ENCODE measurements at regions not wholly inside any gene's neighbourhood (a gene's known extent, or its start where the extent isn't known, plus 50 kb on each side); places are given as distances from the start of the nearest gene placed in this dataset.

DNA sequence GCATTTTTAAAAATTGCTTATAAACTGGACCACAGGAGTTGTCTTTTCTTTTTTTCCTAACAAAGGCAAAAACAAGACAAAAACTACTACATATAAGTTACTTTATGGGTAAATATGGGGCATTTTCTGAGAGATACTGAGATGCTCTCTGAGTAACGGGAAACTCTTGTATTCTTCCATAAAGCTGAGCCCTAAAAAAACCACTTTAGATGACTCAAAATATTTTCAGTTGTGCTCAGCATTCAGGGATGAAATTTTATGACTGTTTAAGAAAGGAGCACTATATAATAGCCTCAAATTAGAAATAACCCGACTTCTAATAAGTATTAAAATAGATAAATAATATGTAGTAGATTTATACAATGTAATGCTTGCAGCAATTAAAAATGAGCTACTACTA lies 644.5 kb downstream of the KCTD16 start:
- H3K9me3 ChIP-seq (ENCODE audit: control insufficient read depth, insufficient read depth, low read length), result no peaks in the 10 kb centered on the region
- H3K4me1 ChIP-seq (ENCODE audit: control insufficient read depth, insufficient read depth, low read length), result no peaks in the 10 kb centered on the region
- no peak overlapping the region for H3K9ac ChIP-seq (ENCODE audit: low read depth, low read length)
- no peaks in the 10 kb centered on the region for H3K36me3 ChIP-seq (ENCODE audit: control insufficient read depth, insufficient read depth, low read length)
- H3K27me3 ChIP-seq (ENCODE audit: control insufficient read depth, insufficient read depth, low read length), result no peaks in the 10 kb centered on the region
- H3K4me3 ChIP-seq (ENCODE audit: low read depth, low read length), result no peak overlapping the region

DNA sequence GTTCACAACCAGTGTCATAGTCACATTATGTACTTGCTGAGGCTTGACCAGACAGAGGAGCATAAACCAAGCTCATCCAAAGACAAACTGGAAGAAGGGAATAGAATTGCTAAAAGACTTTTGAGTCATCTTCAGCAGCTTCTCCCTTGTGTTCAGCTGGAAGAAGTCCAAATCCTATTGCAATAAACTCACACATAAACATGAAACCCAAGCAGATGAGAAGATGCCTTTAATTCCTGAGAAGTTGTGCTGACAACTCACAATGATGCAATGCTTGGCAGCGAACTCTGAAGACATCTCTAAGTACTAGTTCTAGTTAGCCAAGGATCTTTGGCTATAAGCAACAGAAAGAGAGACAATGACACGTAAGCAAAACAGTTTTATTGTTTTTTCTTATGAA lies 642.1 kb downstream of the KCTD16 start:
- H3K36me3 ChIP-seq (ENCODE audit: control insufficient read depth, insufficient read depth, low read length), result no peaks in the 10 kb centered on the region
- H3K27me3 ChIP-seq (ENCODE audit: control insufficient read depth, insufficient read depth, low read length), result no peaks in the 10 kb centered on the region
- no peak overlapping the region for H3K9ac ChIP-seq (ENCODE audit: low read depth, low read length)
- H3K9me3 ChIP-seq (ENCODE audit: control insufficient read depth, insufficient read depth, low read length), result no peaks in the 10 kb centered on the region
- H3K4me3 ChIP-seq (ENCODE audit: low read depth, low read length), result no peak overlapping the region
- no peaks in the 10 kb centered on the region for H3K4me1 ChIP-seq (ENCODE audit: control insufficient read depth, insufficient read depth, low read length)

DNA sequence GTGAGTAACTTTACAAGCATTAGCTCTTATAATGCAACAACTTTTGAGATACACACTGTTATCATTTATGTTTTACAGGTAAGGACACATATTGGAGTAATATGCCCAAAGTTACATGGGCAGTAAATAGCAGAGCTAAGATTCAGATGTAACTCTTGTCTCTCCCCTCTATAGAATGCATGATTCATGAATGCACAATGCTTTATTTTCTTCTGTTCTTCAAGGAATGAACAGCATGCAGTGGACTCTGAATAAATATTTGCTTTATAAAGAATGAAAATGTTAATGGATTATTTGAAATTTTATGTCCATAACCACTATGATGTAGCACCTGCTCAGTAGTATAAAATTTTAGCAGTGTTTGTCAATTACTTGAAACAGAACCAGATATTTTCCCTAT lies 629.5 kb downstream of the KCTD16 start:
- Histone ChIP-seq H3K9me3 (ENCODE audit: control insufficient read depth, insufficient read depth, low read length) (no peaks in the 10 kb centered on the region), H3K4me3 (ENCODE audit: low read depth, low read length) (no peak overlapping the region)

DNA sequence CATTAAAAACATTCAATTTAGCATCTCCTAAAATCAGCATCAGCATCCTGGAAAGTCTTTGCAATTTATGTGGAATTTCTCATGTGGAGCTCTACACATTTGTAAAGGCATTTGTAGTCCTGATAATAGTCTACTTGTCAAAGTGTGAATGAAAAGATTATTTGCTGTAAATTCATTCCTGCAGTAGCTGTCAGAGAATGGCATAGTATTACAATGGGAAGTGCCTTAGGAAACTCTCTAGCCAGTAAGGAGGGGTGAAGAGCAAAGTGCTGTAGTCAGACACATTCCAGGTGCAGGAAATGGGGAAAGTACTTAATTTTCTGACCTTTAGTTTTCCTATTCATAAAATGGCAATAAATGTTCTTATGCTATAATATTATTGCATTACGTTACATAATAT lies 627.9 kb downstream of the KCTD16 start:
- no peak overlapping the region for H3K4me3 ChIP-seq (ENCODE audit: low read depth, low read length)
- H3K27me3 ChIP-seq (ENCODE audit: control insufficient read depth, insufficient read depth, low read length), result no peaks in the 10 kb centered on the region
- no peak overlapping the region for H3K9ac ChIP-seq (ENCODE audit: low read depth, low read length)
- H3K9me3 ChIP-seq (ENCODE audit: control insufficient read depth, insufficient read depth, low read length), result no peaks in the 10 kb centered on the region
- no peaks in the 10 kb centered on the region for H3K4me1 ChIP-seq (ENCODE audit: control insufficient read depth, insufficient read depth, low read length)
- H3K36me3 ChIP-seq (ENCODE audit: control insufficient read depth, insufficient read depth, low read length), result no peaks in the 10 kb centered on the region

More for the DNA sequence above, 629.5 kb downstream of the KCTD16 start:
- H3K9ac ChIP-seq (ENCODE audit: low read depth, low read length), result no peak overlapping the region
- no peaks in the 10 kb centered on the region for H3K27me3 ChIP-seq (ENCODE audit: control insufficient read depth, insufficient read depth, low read length)
- H3K4me1 ChIP-seq (ENCODE audit: control insufficient read depth, insufficient read depth, low read length), result no peaks in the 10 kb centered on the region
- H3K36me3 ChIP-seq (ENCODE audit: control insufficient read depth, insufficient read depth, low read length), result no peaks in the 10 kb centered on the region

DNA sequence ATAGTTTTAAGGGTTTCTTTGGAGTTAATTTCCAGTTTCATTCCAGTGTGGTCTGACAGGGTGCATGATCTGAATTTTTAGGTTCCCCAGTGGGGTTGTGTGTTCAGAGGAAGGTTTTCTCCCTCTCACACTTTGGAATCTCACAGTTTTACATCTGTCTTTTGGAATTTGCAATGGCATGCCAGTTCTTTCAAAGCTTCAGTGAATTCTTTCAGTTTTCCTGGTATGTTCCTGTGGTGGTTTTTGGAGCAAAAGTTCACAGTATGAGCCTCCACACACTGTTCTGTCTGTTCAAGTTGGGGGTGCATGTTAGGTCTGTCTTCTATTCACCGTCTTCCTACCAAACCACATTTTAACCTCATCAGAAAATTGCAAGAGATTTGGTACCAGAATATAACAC lies 624.2 kb downstream of the KCTD16 start:
- Histone ChIP-seq H3K27me3 (ENCODE audit: control insufficient read depth, insufficient read depth, low read length) (no peaks in the 10 kb centered on the region), H3K9me3 (ENCODE audit: control insufficient read depth, insufficient read depth, low read length) (no peaks in the 10 kb centered on the region), H3K9ac (ENCODE audit: low read depth, low read length) (no peak overlapping the region), H3K4me1 (ENCODE audit: control insufficient read depth, insufficient read depth, low read length) (no peaks in the 10 kb centered on the region), H3K36me3 (ENCODE audit: control insufficient read depth, insufficient read depth, low read length) (no peaks in the 10 kb centered on the region), H3K4me3 (ENCODE audit: low read depth, low read length) (no peak overlapping the region)

DNA sequence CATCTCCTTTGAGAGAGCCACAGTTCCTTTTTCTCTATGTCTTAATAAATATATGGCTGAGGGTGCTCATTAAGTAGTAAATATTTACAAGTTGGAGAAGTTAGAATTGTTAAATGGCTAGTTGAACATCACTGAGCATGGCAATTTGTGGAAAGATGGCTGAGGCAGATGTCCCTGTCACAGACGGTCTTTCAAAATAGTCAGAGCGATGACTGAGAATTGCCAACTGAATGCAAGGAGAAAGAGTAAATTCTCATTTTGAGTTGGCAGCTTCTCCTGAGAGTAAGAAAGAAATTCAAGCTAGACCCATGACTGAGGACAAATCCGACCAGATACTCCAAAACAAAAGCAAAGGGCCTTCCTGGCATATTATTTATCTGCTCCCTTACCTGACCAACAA lies 617.9 kb downstream of the KCTD16 start:
- H3K36me3 ChIP-seq (ENCODE audit: control insufficient read depth, insufficient read depth, low read length), result no peaks in the 10 kb centered on the region
- H3K9me3 ChIP-seq (ENCODE audit: control insufficient read depth, insufficient read depth, low read length), result no peaks in the 10 kb centered on the region
- H3K4me1 ChIP-seq (ENCODE audit: control insufficient read depth, insufficient read depth, low read length), result no peaks in the 10 kb centered on the region
- H3K4me3 ChIP-seq (ENCODE audit: low read depth, low read length), result no peak overlapping the region
- H3K27me3 ChIP-seq (ENCODE audit: control insufficient read depth, insufficient read depth, low read length), result no peaks in the 10 kb centered on the region
- no peak overlapping the region for H3K9ac ChIP-seq (ENCODE audit: low read depth, low read length)

DNA sequence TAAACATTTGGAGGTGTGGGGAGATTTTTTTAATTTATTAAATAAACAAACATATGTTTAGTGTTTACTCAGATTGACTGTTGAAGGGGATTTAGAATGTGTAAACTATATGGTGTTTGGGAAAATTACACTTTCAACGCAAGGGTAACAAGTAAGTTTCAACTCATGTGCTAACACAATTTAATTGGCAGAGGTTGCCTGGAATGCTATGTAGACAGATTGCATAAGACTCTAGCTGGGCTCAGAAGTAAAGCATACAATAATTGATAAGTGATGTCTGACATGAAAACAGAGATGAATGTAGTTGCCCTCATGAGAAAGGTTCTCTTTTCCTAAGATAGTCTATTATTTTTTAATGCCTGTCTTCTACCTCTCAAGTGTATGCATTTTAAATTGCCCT lies 617.4 kb downstream of the KCTD16 start:
- no peaks in the 10 kb centered on the region for H3K36me3 ChIP-seq (ENCODE audit: control insufficient read depth, insufficient read depth, low read length)
- no peaks in the 10 kb centered on the region for H3K9me3 ChIP-seq (ENCODE audit: control insufficient read depth, insufficient read depth, low read length)
- H3K4me3 ChIP-seq (ENCODE audit: low read depth, low read length), result no peak overlapping the region
- H3K4me1 ChIP-seq (ENCODE audit: control insufficient read depth, insufficient read depth, low read length), result no peaks in the 10 kb centered on the region
- H3K27me3 ChIP-seq (ENCODE audit: control insufficient read depth, insufficient read depth, low read length), result no peaks in the 10 kb centered on the region
- H3K9ac ChIP-seq (ENCODE audit: low read depth, low read length), result no peak overlapping the region

DNA sequence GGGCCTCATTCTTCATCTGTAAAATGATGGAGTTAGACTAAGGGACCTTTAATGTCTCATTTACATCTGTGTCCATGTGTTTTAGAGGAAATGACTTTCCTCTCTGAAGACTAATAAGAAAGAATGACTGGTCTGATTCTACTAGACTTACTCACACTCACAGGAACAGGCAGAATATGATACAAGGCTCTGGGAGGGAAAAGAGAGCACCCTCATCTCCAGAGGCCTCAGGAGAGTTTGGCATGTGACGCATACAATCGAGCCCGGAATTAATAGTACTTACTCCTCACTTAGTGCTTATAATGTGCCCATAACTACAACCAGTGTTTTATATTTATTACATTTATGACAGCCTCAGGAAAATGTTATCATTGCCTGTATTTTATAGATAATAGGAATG lies 608.7 kb downstream of the KCTD16 start:
- H3K27me3 ChIP-seq (ENCODE audit: control insufficient read depth, insufficient read depth, low read length), result no peaks in the 10 kb centered on the region

DNA sequence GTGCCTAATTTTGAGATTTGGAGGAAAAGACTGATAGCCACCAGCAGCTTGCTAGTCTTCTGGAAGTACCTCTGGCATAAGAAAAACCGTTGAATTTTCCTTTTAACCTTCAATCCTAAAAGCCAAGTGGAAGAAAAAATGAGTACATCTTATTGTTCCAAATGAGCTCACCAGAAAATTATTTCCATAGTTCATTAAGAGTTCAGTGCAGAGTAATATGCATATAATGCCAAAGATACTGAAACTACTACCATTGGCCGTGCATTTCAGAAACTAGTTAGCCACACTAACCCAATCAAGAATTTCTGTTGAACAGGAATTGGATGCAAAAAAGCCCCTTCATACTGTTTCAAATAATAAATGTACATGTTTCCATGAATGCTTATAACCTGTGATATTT lies 607.9 kb downstream of the KCTD16 start:
- Histone ChIP-seq H3K4me1 (ENCODE audit: control insufficient read depth, insufficient read depth, low read length) (no peaks in the 10 kb centered on the region), H3K27me3 (ENCODE audit: control insufficient read depth, insufficient read depth, low read length) (no peaks in the 10 kb centered on the region), H3K9ac (ENCODE audit: low read depth, low read length) (no peak overlapping the region), H3K4me3 (ENCODE audit: low read depth, low read length) (no peak overlapping the region), H3K36me3 (ENCODE audit: control insufficient read depth, insufficient read depth, low read length) (no peaks in the 10 kb centered on the region), H3K9me3 (ENCODE audit: control insufficient read depth, insufficient read depth, low read length) (no peaks in the 10 kb centered on the region)

More for the DNA sequence above, 608.7 kb downstream of the KCTD16 start:
- H3K4me3 ChIP-seq (ENCODE audit: low read depth, low read length), result no peak overlapping the region
- H3K4me1 ChIP-seq (ENCODE audit: control insufficient read depth, insufficient read depth, low read length), result no peaks in the 10 kb centered on the region
- no peaks in the 10 kb centered on the region for H3K36me3 ChIP-seq (ENCODE audit: control insufficient read depth, insufficient read depth, low read length)
- no peaks in the 10 kb centered on the region for H3K9me3 ChIP-seq (ENCODE audit: control insufficient read depth, insufficient read depth, low read length)
- no peak overlapping the region for H3K9ac ChIP-seq (ENCODE audit: low read depth, low read length)

DNA sequence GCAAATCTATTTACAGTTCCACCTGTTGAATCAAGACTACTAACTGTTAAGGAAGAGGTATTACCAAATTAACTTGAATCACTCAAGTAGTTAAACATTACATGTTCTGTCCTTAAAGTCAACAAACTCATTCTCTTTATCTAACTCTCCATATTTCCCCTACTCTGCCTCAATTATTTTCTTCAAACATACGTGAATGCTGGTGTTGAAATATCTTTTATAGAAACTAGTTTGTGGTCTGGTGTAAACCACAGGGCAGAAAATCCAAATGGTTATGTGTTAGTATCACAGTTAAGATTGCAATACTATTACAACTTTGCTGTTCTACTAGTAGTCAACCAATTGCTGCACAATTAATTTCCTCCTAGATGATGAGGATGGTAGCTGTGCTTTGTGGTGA lies 603.5 kb downstream of the KCTD16 start:
- H3K9ac ChIP-seq (ENCODE audit: low read depth, low read length), result no peak overlapping the region
- H3K4me3 ChIP-seq (ENCODE audit: low read depth, low read length), result no peak overlapping the region
- no peaks in the 10 kb centered on the region for H3K36me3 ChIP-seq (ENCODE audit: control insufficient read depth, insufficient read depth, low read length)
- no peaks in the 10 kb centered on the region for H3K4me1 ChIP-seq (ENCODE audit: control insufficient read depth, insufficient read depth, low read length)
- H3K27me3 ChIP-seq (ENCODE audit: control insufficient read depth, insufficient read depth, low read length), result no peaks in the 10 kb centered on the region
- no peaks in the 10 kb centered on the region for H3K9me3 ChIP-seq (ENCODE audit: control insufficient read depth, insufficient read depth, low read length)

DNA sequence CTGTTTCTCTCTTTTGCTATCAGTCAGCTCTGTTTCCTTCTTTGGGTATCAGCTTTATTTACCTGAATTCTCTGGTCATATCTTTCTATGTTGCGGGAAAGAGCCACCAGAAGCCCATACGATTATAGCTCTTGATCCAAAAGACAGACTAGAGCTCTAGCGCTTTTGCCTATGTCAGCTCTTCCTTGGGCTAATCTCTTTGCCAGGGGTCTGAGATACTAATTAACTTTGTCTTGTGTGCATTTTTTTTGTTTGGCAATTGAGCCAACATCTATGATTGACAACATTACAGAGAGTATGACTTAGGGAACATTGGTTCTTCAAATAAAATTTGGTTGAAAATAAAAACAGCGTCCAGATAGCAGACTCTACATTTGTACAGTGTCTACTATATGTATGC lies 603.0 kb downstream of the KCTD16 start:
- H3K4me1 ChIP-seq (ENCODE audit: control insufficient read depth, insufficient read depth, low read length), result no peaks in the 10 kb centered on the region
- no peaks in the 10 kb centered on the region for H3K9me3 ChIP-seq (ENCODE audit: control insufficient read depth, insufficient read depth, low read length)
- H3K36me3 ChIP-seq (ENCODE audit: control insufficient read depth, insufficient read depth, low read length), result no peaks in the 10 kb centered on the region
- no peak overlapping the region for H3K9ac ChIP-seq (ENCODE audit: low read depth, low read length)
- no peak overlapping the region for H3K4me3 ChIP-seq (ENCODE audit: low read depth, low read length)
- H3K27me3 ChIP-seq (ENCODE audit: control insufficient read depth, insufficient read depth, low read length), result no peaks in the 10 kb centered on the region

DNA sequence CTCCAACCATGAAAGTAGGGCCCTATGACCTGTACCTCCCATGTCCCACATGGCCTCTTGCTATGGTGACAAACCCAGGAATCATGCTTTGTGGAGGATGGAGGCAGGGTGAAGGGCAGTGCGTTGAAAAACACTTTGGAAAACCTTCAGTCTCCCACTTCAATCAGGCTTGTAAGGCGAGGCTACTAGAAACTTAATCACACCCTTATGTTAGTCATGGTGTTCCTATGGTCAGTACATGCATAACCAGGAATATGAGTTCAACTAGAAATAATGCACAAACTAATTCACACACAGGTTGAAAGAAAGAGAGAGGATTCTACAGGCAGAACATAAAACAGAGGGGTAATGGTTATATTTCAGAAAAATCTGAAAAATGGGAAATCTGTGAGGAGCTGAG lies 601.1 kb downstream of the KCTD16 start:
- no peaks in the 10 kb centered on the region for H3K27me3 ChIP-seq (ENCODE audit: control insufficient read depth, insufficient read depth, low read length)
- no peaks in the 10 kb centered on the region for H3K4me1 ChIP-seq (ENCODE audit: control insufficient read depth, insufficient read depth, low read length)
- H3K9me3 ChIP-seq (ENCODE audit: control insufficient read depth, insufficient read depth, low read length), result no peaks in the 10 kb centered on the region
- no peak overlapping the region for H3K9ac ChIP-seq (ENCODE audit: low read depth, low read length)
- no peak overlapping the region for H3K4me3 ChIP-seq (ENCODE audit: low read depth, low read length)
- H3K36me3 ChIP-seq (ENCODE audit: control insufficient read depth, insufficient read depth, low read length), result no peaks in the 10 kb centered on the region

DNA sequence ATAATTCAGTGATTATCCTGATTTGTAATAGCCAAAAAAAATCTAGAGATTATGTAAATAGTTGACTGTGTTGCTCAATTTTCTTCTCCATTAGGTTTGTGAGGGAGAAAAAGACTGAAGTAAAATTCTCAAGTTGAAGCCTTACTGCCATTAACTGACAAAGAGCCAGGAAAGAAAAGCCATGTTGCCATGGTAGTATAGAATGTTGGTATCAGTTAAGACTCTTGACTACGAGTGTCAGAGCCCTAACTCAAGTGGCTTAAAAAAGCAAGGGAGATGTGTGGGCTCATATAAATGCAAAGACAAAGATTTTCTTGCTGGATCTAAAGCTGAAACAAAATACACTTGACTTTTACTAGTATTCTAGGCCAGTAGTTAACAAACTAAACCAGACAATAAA lies 571.7 kb downstream of the KCTD16 start:
- H3K4me3 ChIP-seq (ENCODE audit: low read depth, low read length), result no peak overlapping the region
- H3K4me1 ChIP-seq (ENCODE audit: control insufficient read depth, insufficient read depth, low read length), result no peaks in the 10 kb centered on the region
- H3K9me3 ChIP-seq (ENCODE audit: control insufficient read depth, insufficient read depth, low read length), result no peaks in the 10 kb centered on the region
- no peaks in the 10 kb centered on the region for H3K36me3 ChIP-seq (ENCODE audit: control insufficient read depth, insufficient read depth, low read length)
- H3K9ac ChIP-seq (ENCODE audit: low read depth, low read length), result no peak overlapping the region
- H3K27me3 ChIP-seq (ENCODE audit: control insufficient read depth, insufficient read depth, low read length), result no peaks in the 10 kb centered on the region
